Ovary (tissue), 3 donors: ENCODE measurements at regions not wholly inside any gene's neighbourhood (a gene's known extent, or its start where the extent isn't known, plus 50 kb on each side); places are given as distances from the start of the nearest gene placed in this dataset.

Experiments
- EP300 ChIP-seq: sonication (generic); formaldehyde crosslinking; IDR thresholded peaks from one replicate; pipeline ENCODE4 v1.6.1; 2017; ENCODE audit warnings: antibody characterized with exemption
- POLR2A ChIP-seq: fragments of 450-650 bp; IDR thresholded peaks from one replicate; pipeline ENCODE4 v1.6.1; 2017; ENCODE audit warnings: antibody characterized with exemption, mild to moderate bottlenecking, moderate library complexity
- TF ChIP-seq, protein P1 (sequence below), 3 donors: fragments of 450-650 bp in 2 of 3; fragments of 200-600 bp in 1 of 3; IDR thresholded peaks; one replicate each; pipeline versions ENCODE4 v1.5.1 to v1.8.0; 2016 to 2022; ENCODE audit warnings: antibody characterized with exemption in 3 of 3, mild to moderate bottlenecking in 1 of 3
- donor health status: DM: no; HTN: no; CAD: no.

DNA sequence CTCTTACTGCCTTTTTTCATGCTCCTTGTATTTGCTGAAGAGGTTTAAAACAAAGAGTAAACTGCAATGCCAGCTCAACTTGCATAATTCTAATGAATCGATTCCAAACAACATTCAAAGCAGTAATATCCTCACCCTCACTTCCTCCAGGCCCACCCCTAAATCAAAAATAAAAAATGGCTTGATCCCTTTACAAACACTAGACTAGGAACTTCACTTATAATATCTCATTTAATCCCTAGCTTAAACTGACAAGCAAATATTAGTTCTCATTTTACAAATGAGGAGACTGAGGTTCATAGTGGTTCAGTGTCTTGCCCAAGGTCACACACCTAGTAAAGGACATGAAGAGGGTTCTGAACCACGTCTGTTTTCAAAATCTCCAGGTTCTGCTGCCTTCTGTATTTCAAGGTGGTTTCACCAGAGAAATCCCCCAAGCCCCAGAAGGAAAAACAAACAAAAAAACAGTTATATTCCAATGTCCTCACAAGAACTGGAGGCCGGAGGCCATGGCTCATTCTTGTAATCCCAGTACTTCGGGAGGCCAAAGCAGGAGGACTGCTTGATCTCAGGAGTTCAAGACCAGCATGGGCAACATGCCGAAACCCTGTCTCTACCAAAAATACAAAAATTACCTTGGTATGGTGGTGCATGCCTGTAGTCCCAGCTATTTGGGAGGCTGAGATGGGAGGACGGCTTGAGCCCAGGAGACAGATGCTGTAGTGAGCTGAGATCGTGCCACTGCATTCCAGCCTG, 80.3 kb upstream of the GRIN2A start:
- no peak for TF ChIP-seq POLR2A
- TF ChIP-seq, protein P1, sequence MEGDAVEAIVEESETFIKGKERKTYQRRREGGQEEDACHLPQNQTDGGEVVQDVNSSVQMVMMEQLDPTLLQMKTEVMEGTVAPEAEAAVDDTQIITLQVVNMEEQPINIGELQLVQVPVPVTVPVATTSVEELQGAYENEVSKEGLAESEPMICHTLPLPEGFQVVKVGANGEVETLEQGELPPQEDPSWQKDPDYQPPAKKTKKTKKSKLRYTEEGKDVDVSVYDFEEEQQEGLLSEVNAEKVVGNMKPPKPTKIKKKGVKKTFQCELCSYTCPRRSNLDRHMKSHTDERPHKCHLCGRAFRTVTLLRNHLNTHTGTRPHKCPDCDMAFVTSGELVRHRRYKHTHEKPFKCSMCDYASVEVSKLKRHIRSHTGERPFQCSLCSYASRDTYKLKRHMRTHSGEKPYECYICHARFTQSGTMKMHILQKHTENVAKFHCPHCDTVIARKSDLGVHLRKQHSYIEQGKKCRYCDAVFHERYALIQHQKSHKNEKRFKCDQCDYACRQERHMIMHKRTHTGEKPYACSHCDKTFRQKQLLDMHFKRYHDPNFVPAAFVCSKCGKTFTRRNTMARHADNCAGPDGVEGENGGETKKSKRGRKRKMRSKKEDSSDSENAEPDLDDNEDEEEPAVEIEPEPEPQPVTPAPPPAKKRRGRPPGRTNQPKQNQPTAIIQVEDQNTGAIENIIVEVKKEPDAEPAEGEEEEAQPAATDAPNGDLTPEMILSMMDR (IDR thresholded peaks at IDR 0.05) = no peak
- no peak for TF ChIP-seq EP300
